ENCODE measurements at regions not wholly inside any gene's neighbourhood (a gene's known extent, or its start where the extent isn't known, plus 50 kb on each side); places are given as distances from the start of the nearest gene placed in this dataset.

- no peaks in the 10 kb centered on the region for H3K9me3 ChIP-seq (ENCODE audit: control insufficient read depth, low read length)
- H3K27me3 ChIP-seq (ENCODE audit: control insufficient read depth, insufficient read depth, low read length): no peaks in the 10 kb centered on the region
- no peaks in the 10 kb centered on the region for H3K79me2 ChIP-seq
- TF ChIP-seq, protein P1, sequence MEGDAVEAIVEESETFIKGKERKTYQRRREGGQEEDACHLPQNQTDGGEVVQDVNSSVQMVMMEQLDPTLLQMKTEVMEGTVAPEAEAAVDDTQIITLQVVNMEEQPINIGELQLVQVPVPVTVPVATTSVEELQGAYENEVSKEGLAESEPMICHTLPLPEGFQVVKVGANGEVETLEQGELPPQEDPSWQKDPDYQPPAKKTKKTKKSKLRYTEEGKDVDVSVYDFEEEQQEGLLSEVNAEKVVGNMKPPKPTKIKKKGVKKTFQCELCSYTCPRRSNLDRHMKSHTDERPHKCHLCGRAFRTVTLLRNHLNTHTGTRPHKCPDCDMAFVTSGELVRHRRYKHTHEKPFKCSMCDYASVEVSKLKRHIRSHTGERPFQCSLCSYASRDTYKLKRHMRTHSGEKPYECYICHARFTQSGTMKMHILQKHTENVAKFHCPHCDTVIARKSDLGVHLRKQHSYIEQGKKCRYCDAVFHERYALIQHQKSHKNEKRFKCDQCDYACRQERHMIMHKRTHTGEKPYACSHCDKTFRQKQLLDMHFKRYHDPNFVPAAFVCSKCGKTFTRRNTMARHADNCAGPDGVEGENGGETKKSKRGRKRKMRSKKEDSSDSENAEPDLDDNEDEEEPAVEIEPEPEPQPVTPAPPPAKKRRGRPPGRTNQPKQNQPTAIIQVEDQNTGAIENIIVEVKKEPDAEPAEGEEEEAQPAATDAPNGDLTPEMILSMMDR (IDR thresholded peaks at IDR 0.05): no peak
- no peak overlapping the region for H2AFZ ChIP-seq
- H3K9ac ChIP-seq: no peak overlapping the region
- H3K36me3 ChIP-seq (ENCODE audit: control insufficient read depth, insufficient read depth, low read length): no peaks in the 10 kb centered on the region
- H3K27ac ChIP-seq: no peak overlapping the region
- no peak overlapping the region for H3K4me2 ChIP-seq (ENCODE audit: low read length)
- H3K4me3 ChIP-seq (ENCODE audit: low read depth, low read length): no peak overlapping the region
- H3K4me1 ChIP-seq: no peaks in the 10 kb centered on the region
These were observed 82.3 kb upstream of the NRG3 start for GRCh38 chr10:81792729-81793128.

- H3K27ac ChIP-seq: no peak overlapping the region
- TF ChIP-seq, protein P1 (IDR thresholded peaks at IDR 0.05): no peak
- no peaks in the 10 kb centered on the region for H3K4me1 ChIP-seq
- no peak overlapping the region for H3K4me3 ChIP-seq (ENCODE audit: low read depth, low read length)
- H3K27me3 ChIP-seq (ENCODE audit: control insufficient read depth, insufficient read depth, low read length): no peaks in the 10 kb centered on the region
- H3K9me3 ChIP-seq (ENCODE audit: control insufficient read depth, low read length): no peaks in the 10 kb centered on the region
- no peak overlapping the region for H3K9ac ChIP-seq
- H3K36me3 ChIP-seq (ENCODE audit: control insufficient read depth, insufficient read depth, low read length): no peaks in the 10 kb centered on the region
- H3K79me2 ChIP-seq: no peaks in the 10 kb centered on the region
- no peak overlapping the region for H2AFZ ChIP-seq
- no peak overlapping the region for H3K4me2 ChIP-seq (ENCODE audit: low read length)
These were observed 68.2 kb upstream of the NRG3 start for GRCh38 chr10:81806842-81807241.

GRCh38 chr10:81814842-81815241 is 60.2 kb upstream of the NRG3 start:
- H3K4me1 ChIP-seq: no peaks in the 10 kb centered on the region
- H3K27me3 ChIP-seq (ENCODE audit: control insufficient read depth, insufficient read depth, low read length): no peaks in the 10 kb centered on the region
- H3K9ac ChIP-seq: no peak overlapping the region
- no peak overlapping the region for H3K4me3 ChIP-seq (ENCODE audit: low read depth, low read length)
- TF ChIP-seq, protein P1 (IDR thresholded peaks at IDR 0.05): no peak
- no peaks in the 10 kb centered on the region for H3K36me3 ChIP-seq (ENCODE audit: control insufficient read depth, insufficient read depth, low read length)
- no peaks in the 10 kb centered on the region for H3K9me3 ChIP-seq (ENCODE audit: control insufficient read depth, low read length)
- H3K4me2 ChIP-seq (ENCODE audit: low read length): no peak overlapping the region
- H3K79me2 ChIP-seq: no peaks in the 10 kb centered on the region
- no peak overlapping the region for H3K27ac ChIP-seq
- no peak overlapping the region for H2AFZ ChIP-seq

DNA sequence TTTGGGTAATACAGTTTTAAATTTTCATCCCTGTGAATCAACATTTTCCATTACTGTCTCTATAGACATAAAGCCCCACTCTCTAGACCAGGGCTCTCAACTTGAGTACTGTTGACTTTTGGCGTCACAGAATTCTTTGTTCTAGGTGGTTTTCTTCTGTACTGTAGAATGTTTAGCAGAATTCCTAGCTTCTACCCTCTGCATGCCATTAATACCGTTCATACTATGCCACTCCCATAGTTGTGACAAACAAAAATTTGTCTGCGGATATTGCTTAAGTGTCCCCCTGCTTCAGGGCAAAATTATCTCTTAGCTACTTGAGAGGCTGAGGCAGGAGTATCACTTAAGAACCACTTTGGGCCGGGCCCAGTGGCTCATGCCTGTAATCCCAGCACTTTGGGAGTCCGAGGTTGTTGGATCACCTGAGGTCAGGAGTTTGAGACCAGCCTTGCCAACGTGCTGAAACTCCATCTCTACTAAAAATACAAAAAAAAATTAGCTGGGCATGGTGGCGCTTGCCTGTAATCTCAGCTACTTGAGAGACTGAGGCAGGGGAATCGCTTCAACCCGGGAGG is 57.3 kb upstream of the NRG3 start:
- TF ChIP-seq, protein P1 (IDR thresholded peaks at IDR 0.05): no peak
- H3K36me3 ChIP-seq (ENCODE audit: control insufficient read depth, insufficient read depth, low read length): no peaks in the 10 kb centered on the region
- no peaks in the 10 kb centered on the region for H3K79me2 ChIP-seq
- no peak overlapping the region for H2AFZ ChIP-seq
- H3K4me1 ChIP-seq: no peaks in the 10 kb centered on the region
- no peak overlapping the region for H3K4me3 ChIP-seq (ENCODE audit: low read depth, low read length)
- H3K9me3 ChIP-seq (ENCODE audit: control insufficient read depth, low read length): no peaks in the 10 kb centered on the region
- H3K27me3 ChIP-seq (ENCODE audit: control insufficient read depth, insufficient read depth, low read length): no peaks in the 10 kb centered on the region
- H3K4me2 ChIP-seq (ENCODE audit: low read length): no peak overlapping the region
- no peak overlapping the region for H3K9ac ChIP-seq
- H3K27ac ChIP-seq: no peak overlapping the region

GRCh38 chr10:81820418-81820817 is 54.6 kb upstream of the NRG3 start:
- TF ChIP-seq, protein P1 (IDR thresholded peaks at IDR 0.05): no peak
- Histone ChIP-seq H3K9me3 (ENCODE audit: control insufficient read depth, low read length) (no peaks in the 10 kb centered on the region), H3K9ac (no peak overlapping the region), H3K27ac (no peak overlapping the region), H3K27me3 (ENCODE audit: control insufficient read depth, insufficient read depth, low read length) (no peaks in the 10 kb centered on the region), H3K4me3 (ENCODE audit: low read depth, low read length) (no peak overlapping the region), H3K79me2 (no peaks in the 10 kb centered on the region), H3K4me2 (ENCODE audit: low read length) (no peak overlapping the region), H3K4me1 (no peaks in the 10 kb centered on the region), H2AFZ (no peak overlapping the region), H3K36me3 (ENCODE audit: control insufficient read depth, insufficient read depth, low read length) (no peaks in the 10 kb centered on the region)
